ENCODE measurements at regions not wholly inside any gene's neighbourhood (a gene's known extent, or its start where the extent isn't known, plus 50 kb on each side); places are given as distances from the start of the nearest gene placed in this dataset.

DNA sequence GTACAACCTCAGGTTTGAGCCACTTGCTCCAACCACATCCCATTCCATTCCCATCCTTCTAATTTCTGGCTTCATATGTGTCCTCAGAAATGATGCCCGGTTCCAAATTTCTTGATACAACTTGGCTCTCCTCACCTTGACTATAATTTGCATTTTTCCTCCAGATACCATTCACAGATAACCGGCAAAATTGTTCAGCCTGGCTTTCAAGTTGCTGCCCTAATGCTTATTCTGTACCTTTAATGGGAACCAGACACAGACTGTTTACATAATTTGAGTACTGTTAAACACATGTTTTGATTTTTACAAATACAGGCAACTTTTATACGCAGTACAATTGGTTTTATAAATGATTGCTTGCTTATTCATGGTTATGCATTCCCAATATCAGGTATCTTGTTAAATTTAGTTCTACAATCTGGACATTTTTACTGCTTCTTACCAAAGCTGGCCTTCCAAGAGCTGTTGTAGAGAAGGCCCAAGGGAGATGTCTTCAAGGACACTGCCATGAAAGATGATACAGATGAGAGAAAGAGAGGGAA, 649.5 kb upstream of the CAMK1G start:
- no peak for ATAC-seq

DNA sequence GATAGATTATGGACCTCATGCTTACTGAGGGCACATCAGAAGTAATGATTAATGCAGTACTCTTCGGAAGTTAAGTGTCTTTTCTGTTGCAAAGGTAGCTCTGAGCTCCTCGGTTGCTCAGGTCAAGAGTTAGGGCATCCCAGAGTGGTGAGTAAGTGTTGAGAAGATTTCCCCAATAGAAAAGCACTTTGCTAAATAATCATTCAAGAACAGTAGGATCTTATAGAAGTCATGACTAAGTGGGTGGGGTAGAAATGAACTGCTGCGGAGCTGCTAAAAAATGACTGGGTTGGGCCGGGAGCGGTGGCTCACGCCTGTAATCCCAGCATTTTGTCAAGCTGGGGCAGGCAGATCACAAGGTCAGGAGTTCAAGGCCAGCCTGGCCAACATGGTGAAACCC, 648.6 kb upstream of the CAMK1G start:
- Histone ChIP-seq H3K27me3 (ENCODE audit: low read depth) (no peaks in the 10 kb centered on the region), H3K4me3 (no peak overlapping the region), H3K9me3 (no peaks in the 10 kb centered on the region), H3K4me1 (no peaks in the 10 kb centered on the region), H3K36me3 (no peaks in the 10 kb centered on the region), H3K27ac (no peak overlapping the region)
- DNase-seq (no peak), ATAC-seq (no peak)
- intact Hi-C loops (cut with DNase I): no loop called here
- TF ChIP-seq, protein P1, sequence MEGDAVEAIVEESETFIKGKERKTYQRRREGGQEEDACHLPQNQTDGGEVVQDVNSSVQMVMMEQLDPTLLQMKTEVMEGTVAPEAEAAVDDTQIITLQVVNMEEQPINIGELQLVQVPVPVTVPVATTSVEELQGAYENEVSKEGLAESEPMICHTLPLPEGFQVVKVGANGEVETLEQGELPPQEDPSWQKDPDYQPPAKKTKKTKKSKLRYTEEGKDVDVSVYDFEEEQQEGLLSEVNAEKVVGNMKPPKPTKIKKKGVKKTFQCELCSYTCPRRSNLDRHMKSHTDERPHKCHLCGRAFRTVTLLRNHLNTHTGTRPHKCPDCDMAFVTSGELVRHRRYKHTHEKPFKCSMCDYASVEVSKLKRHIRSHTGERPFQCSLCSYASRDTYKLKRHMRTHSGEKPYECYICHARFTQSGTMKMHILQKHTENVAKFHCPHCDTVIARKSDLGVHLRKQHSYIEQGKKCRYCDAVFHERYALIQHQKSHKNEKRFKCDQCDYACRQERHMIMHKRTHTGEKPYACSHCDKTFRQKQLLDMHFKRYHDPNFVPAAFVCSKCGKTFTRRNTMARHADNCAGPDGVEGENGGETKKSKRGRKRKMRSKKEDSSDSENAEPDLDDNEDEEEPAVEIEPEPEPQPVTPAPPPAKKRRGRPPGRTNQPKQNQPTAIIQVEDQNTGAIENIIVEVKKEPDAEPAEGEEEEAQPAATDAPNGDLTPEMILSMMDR (IDR thresholded peaks at IDR 0.05): no peak

More for the DNA sequence above, 649.5 kb upstream of the CAMK1G start:
- TF ChIP-seq, protein P1 (IDR thresholded peaks at IDR 0.05): no peak
- Histone ChIP-seq H3K4me1 (no peaks in the 10 kb centered on the region), H3K27me3 (ENCODE audit: low read depth) (no peaks in the 10 kb centered on the region), H3K36me3 (no peaks in the 10 kb centered on the region), H3K4me3 (no peak overlapping the region), H3K9me3 (no peaks in the 10 kb centered on the region), H3K27ac (no peak overlapping the region)
- intact Hi-C loops (cut with DNase I): no loop called here
- no peak for DNase-seq

DNA sequence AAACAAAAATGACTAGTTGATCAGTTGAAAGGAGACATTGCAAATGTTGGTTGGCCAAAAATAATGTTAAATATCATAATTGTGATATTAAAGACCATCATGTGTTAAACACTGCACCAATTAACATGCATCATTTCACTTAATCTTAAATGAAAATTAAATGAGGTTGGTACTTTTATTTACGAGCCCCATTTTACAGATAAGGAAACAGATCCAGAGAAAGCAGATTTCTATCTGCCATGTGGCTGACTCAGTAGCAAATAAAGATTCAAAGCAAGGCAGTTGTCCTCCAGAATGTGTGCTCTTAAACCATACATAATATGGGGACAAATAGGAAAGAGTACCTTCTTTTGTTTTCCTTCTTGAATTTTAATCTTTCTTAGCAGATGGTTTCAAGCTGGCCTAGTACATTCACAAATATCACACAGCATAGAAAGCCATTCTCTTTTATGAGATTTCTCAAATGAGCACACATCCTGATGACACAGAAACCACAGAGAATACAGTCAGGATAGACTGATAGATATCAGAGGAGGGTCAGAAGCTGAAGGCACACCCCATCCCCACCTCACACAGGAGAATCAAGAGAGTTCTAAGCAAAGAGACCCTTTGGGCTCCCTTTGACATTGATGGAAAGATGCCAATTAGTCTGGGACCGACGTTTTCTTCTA, 647.9 kb upstream of the CAMK1G start:
- TF ChIP-seq, protein P1 (IDR thresholded peaks at IDR 0.05): no peak

DNA sequence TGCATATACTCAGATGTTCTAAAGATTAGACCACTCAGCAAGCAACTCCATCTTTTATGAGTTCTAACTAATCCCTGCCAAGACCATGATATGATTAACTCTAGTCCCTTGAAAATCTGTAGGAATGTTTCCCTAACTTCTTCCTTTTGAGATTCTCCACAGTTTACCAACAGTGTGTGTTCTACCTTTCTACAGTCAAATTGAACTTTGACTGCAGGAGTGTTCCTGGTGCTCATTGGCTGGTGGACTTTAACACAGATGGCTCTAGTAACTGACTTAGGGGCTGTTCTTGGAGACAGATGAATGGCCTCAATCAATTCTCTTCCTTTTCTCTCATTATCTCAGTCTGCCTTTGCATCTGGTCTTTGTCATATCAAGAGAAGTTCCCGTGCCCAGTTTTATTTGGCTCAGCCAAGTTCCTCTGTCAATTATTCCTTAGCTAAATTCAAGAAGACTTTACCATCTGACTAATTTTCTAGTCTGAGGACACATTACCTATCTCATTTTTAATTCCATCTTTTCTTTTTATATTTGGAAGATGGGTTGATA, 643.9 kb upstream of the CAMK1G start:
- Histone ChIP-seq H3K36me3 (no peaks in the 10 kb centered on the region), H3K27me3 (ENCODE audit: low read depth) (no peaks in the 10 kb centered on the region), H3K4me1 (no peaks in the 10 kb centered on the region), H3K27ac (no peak overlapping the region), H3K9me3 (no peaks in the 10 kb centered on the region), H3K4me3 (no peak overlapping the region)
- TF ChIP-seq, protein P1 (IDR thresholded peaks at IDR 0.05): no peak
- DNase-seq (no peak), ATAC-seq (no peak)
- intact Hi-C loops (cut with DNase I): no loop called here

More for the DNA sequence above, 647.9 kb upstream of the CAMK1G start:
- no peak overlapping the region for H3K4me3 ChIP-seq
- H3K27me3 ChIP-seq (ENCODE audit: low read depth): no peaks in the 10 kb centered on the region
- intact Hi-C loops (cut with DNase I): no loop called here
- no peaks in the 10 kb centered on the region for H3K36me3 ChIP-seq
- H3K9me3 ChIP-seq: no peaks in the 10 kb centered on the region
- DNase-seq: no peak
- no peaks in the 10 kb centered on the region for H3K4me1 ChIP-seq
- no peak for ATAC-seq
- no peak overlapping the region for H3K27ac ChIP-seq

DNA sequence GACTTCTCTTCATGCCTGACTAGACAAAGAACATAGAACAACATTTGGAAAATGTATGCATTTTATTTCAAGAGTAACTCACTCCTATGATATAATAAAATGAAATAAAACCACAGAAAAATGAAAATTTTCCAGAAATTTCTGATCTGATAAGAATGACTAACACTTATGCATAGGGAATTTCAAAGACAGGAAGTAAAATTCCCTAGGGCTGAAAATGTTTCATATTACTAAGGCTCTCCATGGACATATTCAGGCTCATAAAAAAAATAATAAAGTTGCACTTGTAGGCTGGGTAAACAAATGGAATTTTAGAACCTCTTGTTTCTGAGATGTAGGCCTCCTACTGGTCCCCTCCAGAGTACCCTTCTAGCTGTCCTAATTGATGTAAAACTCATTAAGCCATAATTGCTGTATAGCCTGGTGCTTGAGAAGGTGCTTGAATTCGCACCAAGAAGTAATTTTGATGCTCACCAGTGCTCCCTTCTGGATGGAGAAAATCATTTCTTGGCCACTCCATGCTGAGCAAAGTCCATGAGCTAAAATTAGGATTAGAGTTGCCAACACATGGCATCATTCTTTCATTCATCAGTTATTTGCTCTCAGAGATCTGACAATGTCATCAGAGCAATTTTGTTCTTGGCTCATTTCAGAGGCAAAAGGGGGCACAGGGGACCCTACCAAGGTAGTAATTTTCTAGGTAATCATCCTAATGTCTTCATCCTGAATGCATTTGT, 641.0 kb upstream of the CAMK1G start:
- Histone ChIP-seq H3K27me3 (ENCODE audit: low read depth) (no peaks in the 10 kb centered on the region), H3K27ac (no peak overlapping the region), H3K4me3 (no peak overlapping the region), H3K36me3 (no peaks in the 10 kb centered on the region), H3K4me1 (no peaks in the 10 kb centered on the region), H3K9me3 (no peaks in the 10 kb centered on the region)
- intact Hi-C loops (cut with DNase I): no loop called here
- TF ChIP-seq, protein P1 (IDR thresholded peaks at IDR 0.05): no peak
- ATAC-seq (no peak), DNase-seq (no peak)

Measured in lower lobe of right lung (tissue), 2 donors.